ENCODE measurements at regions not wholly inside any gene's neighbourhood (a gene's known extent, or its start where the extent isn't known, plus 50 kb on each side); places are given as distances from the start of the nearest gene placed in this dataset.

GRCh38 chr14:97916100-97916499, 1118.9 kb downstream of the VRK1 start:
- DNase-seq = no peak

- no peak for DNase-seq
Observed at GRCh38 chr14:97916669-97917568, 1119.7 kb downstream of the VRK1 start.

- DNase-seq = no peak
Observed at GRCh38 chr14:97920201-97920600, 1123.0 kb downstream of the VRK1 start.

GRCh38 chr14:97921296-97921695, 1124.1 kb downstream of the VRK1 start:
- no peak for DNase-seq

GRCh38 chr14:97924922-97925613, 1127.9 kb downstream of the VRK1 start:
- no peak for DNase-seq

- DNase-seq = no peak
Observed at GRCh38 chr14:97930166-97930565, 1133.0 kb downstream of the VRK1 start.

GRCh38 chr14:97931273-97931672, 1134.1 kb downstream of the VRK1 start:
- no peak for DNase-seq

- DNase-seq = no peak
Observed at GRCh38 chr14:97942921-97943320, 1145.7 kb downstream of the VRK1 start.

GRCh38 chr14:97943619-97944018, 1146.4 kb downstream of the VRK1 start:
- no peak for DNase-seq

GRCh38 chr14:97944380-97944779, 1147.2 kb downstream of the VRK1 start:
- no peak for DNase-seq

- no peak for DNase-seq
Observed at GRCh38 chr14:97945631-97946030, 1148.4 kb downstream of the VRK1 start.

GRCh38 chr14:97946240-97946639, 1149.1 kb downstream of the VRK1 start:
- DNase-seq = no peak

GRCh38 chr14:97946641-97947040, 1149.5 kb downstream of the VRK1 start:
- no peak for DNase-seq

GRCh38 chr14:97948841-97949240, 1151.7 kb downstream of the VRK1 start:
- DNase-seq = no peak

GRCh38 chr14:97956581-97957340, 1159.6 kb downstream of the VRK1 start:
- DNase-seq = no peak

- DNase-seq = no peak
Observed at GRCh38 chr14:97959251-97959650, 1162.1 kb downstream of the VRK1 start.

GRCh38 chr14:97960436-97960835, 1163.3 kb downstream of the VRK1 start:
- DNase-seq = no peak

GRCh38 chr14:97970222-97970621, 1173.0 kb downstream of the VRK1 start:
- no peak for DNase-seq

- DNase-seq = no peak
Observed at GRCh38 chr14:97975216-97975615, 1178.0 kb downstream of the VRK1 start.

- DNase-seq = no peak
Observed at GRCh38 chr14:97975962-97976361, 1178.8 kb downstream of the VRK1 start.

GRCh38 chr14:97976861-97977260, 1179.7 kb downstream of the VRK1 start:
- DNase-seq = no peak

- DNase-seq = peak; percentile 71
Observed at GRCh38 chr14:97977651-97978261, 1180.6 kb downstream of the VRK1 start.

- peak; percentile 56 for DNase-seq
Observed at GRCh38 chr14:97978341-97978740, 1181.2 kb downstream of the VRK1 start.
